Right lobe of liver (tissue), 4 donors: ENCODE measurements at regions not wholly inside any gene's neighbourhood (a gene's known extent, or its start where the extent isn't known, plus 50 kb on each side); places are given as distances from the start of the nearest gene placed in this dataset.

ENCODE experiments used
- POLR2A ChIP-seq: fragments of 450-650 bp; IDR thresholded peaks from one replicate; pipeline ENCODE4 v1.6.1; 2017; ENCODE audit warnings: antibody characterized with exemption, mild to moderate bottlenecking
- TF ChIP-seq, protein P1 (sequence below), 4 donors: fragments of 200-600 bp in 3 of 4; fragments of 450-650 bp in 1 of 4; IDR thresholded peaks; one replicate each; pipeline versions ENCODE4 v1.5.1 to v1.8.0; 2016 to 2022; ENCODE audit warnings: antibody characterized with exemption in 4 of 4, mild to moderate bottlenecking in 2 of 4
- donor health status: DM: no; HTN: no; CAD: no.
- donor health status: DM: no; HTN: no; CAD: no.
- donor health status: DM: no; HTN: yes; CAD: no.

DNA sequence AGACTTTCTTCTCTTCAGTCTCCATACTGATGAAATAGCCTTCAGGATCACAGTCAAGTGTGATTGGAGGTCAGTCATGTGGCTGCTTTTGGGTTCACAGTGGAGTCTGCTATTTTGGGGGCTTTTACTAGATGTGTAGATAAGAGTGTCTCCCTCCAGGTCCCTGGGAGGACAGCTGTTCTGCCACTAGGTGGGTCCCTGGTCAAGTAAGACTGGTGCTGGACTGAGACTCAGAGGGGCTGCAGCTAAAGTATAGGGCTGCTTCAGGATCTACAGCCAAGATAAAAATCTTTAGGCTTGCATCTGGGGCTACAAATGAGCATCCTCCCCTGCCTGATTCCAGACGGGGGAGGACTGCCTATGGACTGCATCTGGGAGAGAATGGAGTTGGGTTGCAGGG, 200.7 kb upstream of the ANKRD50 start:
- TF ChIP-seq, protein P1, sequence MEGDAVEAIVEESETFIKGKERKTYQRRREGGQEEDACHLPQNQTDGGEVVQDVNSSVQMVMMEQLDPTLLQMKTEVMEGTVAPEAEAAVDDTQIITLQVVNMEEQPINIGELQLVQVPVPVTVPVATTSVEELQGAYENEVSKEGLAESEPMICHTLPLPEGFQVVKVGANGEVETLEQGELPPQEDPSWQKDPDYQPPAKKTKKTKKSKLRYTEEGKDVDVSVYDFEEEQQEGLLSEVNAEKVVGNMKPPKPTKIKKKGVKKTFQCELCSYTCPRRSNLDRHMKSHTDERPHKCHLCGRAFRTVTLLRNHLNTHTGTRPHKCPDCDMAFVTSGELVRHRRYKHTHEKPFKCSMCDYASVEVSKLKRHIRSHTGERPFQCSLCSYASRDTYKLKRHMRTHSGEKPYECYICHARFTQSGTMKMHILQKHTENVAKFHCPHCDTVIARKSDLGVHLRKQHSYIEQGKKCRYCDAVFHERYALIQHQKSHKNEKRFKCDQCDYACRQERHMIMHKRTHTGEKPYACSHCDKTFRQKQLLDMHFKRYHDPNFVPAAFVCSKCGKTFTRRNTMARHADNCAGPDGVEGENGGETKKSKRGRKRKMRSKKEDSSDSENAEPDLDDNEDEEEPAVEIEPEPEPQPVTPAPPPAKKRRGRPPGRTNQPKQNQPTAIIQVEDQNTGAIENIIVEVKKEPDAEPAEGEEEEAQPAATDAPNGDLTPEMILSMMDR (IDR thresholded peaks at IDR 0.05): no peak
- no peak for TF ChIP-seq POLR2A
